ENCODE measurements at regions not wholly inside any gene's neighbourhood (a gene's known extent, or its start where the extent isn't known, plus 50 kb on each side); places are given as distances from the start of the nearest gene placed in this dataset.
"Not testable (repeated sequence)": the region's sequence is repeated elsewhere in the genome, so short reads cannot be mapped to it uniquely, and the experiment has no call there.

DNA sequence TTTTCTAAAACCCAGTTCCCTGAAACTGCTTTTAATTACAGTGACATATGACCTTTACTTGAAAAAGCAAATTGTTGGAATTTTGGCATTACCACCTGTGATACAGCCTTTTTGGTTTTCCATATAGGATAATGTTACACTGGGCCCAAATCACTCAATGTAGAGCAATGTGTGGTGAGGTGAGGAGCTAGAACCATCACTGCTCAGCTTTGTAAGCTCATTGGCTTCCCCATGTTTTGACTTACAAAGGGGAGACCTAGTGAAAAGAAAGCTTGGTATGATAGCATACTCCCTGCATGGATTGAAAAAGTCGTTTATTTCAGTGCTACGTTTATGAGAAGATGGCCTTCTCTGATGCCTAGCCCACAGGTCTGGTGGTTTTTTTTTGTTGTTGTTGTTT is 470.4 kb upstream of the EPHA7 start:
- H3K27ac ChIP-seq (ENCODE audit: low read length): no peak overlapping the region
- no peak overlapping the region for H2AFZ ChIP-seq (ENCODE audit: low read length)
- no peaks in the 10 kb centered on the region for H3K27me3 ChIP-seq (ENCODE audit: low read length)
- H3K9me3 ChIP-seq (ENCODE audit: low read length): peaks cover 17% of the 10 kb centered on the region
- H3K79me2 ChIP-seq (ENCODE audit: low read length): no peaks in the 10 kb centered on the region
- no peak overlapping the region for H3K4me2 ChIP-seq (ENCODE audit: low read depth, low read length, poor library complexity, severe bottlenecking)
- no peaks in the 10 kb centered on the region for H3K36me3 ChIP-seq (ENCODE audit: insufficient read depth, low read length)
- H4K20me1 ChIP-seq (ENCODE audit: insufficient read depth, low read depth, low read length): no peaks in the 10 kb centered on the region
- no peak for DNase-seq
- no peaks in the 10 kb centered on the region for H3K4me1 ChIP-seq (ENCODE audit: low read length)
- H3K9me2 ChIP-seq (replicated peaks; ENCODE audit: insufficient read depth, low read length): no peaks in the 10 kb centered on the region
- H3K9ac ChIP-seq (ENCODE audit: low read length): no peak overlapping the region
- H3K4me3 ChIP-seq (ENCODE audit: low read length): no peak overlapping the region

DNA sequence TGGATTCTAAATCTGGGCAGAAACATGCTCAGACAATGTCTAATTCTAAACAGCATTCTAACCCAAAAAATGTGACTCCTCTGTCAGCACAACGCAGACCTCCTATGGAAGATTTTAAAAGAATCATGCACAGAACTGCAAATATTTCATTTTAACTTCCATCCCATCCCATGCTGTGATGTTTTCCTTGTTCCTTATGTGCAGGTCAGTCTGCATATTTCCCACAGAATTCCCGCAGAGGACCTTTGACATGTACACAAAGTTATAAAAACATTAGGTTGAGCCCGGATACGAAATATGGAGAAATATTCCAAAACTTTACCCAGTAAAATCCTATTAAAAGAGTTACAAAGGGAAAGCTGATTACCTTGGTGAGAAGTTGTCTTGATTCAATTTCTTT is 467.1 kb upstream of the EPHA7 start:
- H3K27me3 ChIP-seq (ENCODE audit: low read length): no peaks in the 10 kb centered on the region
- H3K27ac ChIP-seq (ENCODE audit: low read length): no peak overlapping the region
- no peak overlapping the region for H3K9ac ChIP-seq (ENCODE audit: low read length)
- H3K9me3 ChIP-seq (ENCODE audit: low read length): peaks cover 14% of the 10 kb centered on the region
- H3K4me2 ChIP-seq (ENCODE audit: low read depth, low read length, poor library complexity, severe bottlenecking): no peak overlapping the region
- H3K79me2 ChIP-seq (ENCODE audit: low read length): no peaks in the 10 kb centered on the region
- no peak for DNase-seq
- no peaks in the 10 kb centered on the region for H3K36me3 ChIP-seq (ENCODE audit: insufficient read depth, low read length)
- no peaks in the 10 kb centered on the region for H3K9me2 ChIP-seq (replicated peaks; ENCODE audit: insufficient read depth, low read length)
- no peak overlapping the region for H2AFZ ChIP-seq (ENCODE audit: low read length)
- no peak overlapping the region for H3K4me3 ChIP-seq (ENCODE audit: low read length)
- H3K4me1 ChIP-seq (ENCODE audit: low read length): no peaks in the 10 kb centered on the region
- H4K20me1 ChIP-seq (ENCODE audit: insufficient read depth, low read depth, low read length): no peaks in the 10 kb centered on the region

DNA sequence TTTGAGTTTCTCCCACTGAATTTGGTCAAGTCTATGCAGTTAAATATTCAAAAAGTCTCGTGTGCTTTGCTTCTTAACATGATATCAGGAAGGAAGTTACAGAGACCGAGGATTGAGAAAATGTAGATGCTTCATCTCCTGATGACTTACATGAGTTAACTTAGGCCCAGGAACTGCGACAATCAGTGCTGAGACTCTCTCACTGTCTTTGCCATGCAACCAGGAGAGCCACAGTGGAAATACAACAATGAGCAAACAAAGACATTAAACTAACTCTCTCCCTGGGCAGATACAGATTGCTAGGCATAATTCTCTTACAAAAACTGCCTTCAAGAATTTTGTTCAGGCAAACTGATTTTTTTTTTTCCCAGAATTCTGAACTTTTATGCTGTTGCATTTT is 440.6 kb upstream of the EPHA7 start:
- DNase-seq: no peak
- no peak overlapping the region for H3K4me3 ChIP-seq (ENCODE audit: low read length)
- no peaks in the 10 kb centered on the region for H4K20me1 ChIP-seq (ENCODE audit: insufficient read depth, low read depth, low read length)
- no peak overlapping the region for H3K4me2 ChIP-seq (ENCODE audit: low read depth, low read length, poor library complexity, severe bottlenecking)
- no peaks in the 10 kb centered on the region for H3K36me3 ChIP-seq (ENCODE audit: insufficient read depth, low read length)
- H3K79me2 ChIP-seq (ENCODE audit: low read length): no peaks in the 10 kb centered on the region
- H3K9ac ChIP-seq (ENCODE audit: low read length): no peak overlapping the region
- peaks cover 30% of the 10 kb centered on the region; the same call in 1 of the 2 replicates for H3K9me3 ChIP-seq (ENCODE audit: low read length)
- 0 out of 2 replicates have a peak overlapping the region, but pooled peaks have one; percentile 62 for H2AFZ ChIP-seq (ENCODE audit: low read length)
- H3K27ac ChIP-seq (ENCODE audit: low read length): no peak overlapping the region
- H3K4me1 ChIP-seq (ENCODE audit: low read length): no peaks in the 10 kb centered on the region
- H3K9me2 ChIP-seq (replicated peaks; ENCODE audit: insufficient read depth, low read length): no peaks in the 10 kb centered on the region
- no peaks in the 10 kb centered on the region for H3K27me3 ChIP-seq (ENCODE audit: low read length)

DNA sequence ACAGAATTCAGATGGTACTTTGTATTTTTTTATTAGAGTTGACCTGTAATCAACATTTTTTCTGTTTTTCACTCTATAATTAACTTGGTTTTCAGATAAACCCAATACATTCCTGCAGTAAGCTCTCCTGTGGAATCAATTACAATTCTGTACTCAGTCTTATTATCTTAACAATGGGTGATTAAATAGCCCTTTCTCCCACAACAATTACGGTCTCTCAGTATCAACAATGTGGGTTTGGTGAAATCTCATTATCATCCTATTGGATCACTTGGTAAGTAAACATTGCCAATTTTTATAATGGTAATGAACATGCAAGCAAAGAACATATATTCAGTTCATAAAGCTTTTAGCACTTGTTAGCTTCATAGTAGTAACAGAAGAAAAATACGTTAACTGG is 438.9 kb upstream of the EPHA7 start:
- Histone ChIP-seq H3K27ac (ENCODE audit: low read length) (no peak overlapping the region), H3K9me2 (replicated peaks; ENCODE audit: insufficient read depth, low read length) (no peaks in the 10 kb centered on the region), H2AFZ (ENCODE audit: low read length) (no peak overlapping the region), H3K4me1 (ENCODE audit: low read length) (no peaks in the 10 kb centered on the region), H3K4me2 (ENCODE audit: low read depth, low read length, poor library complexity, severe bottlenecking) (no peak overlapping the region), H3K9ac (ENCODE audit: low read length) (no peak overlapping the region), H3K4me3 (ENCODE audit: low read length) (no peak overlapping the region), H3K79me2 (ENCODE audit: low read length) (no peaks in the 10 kb centered on the region), H3K9me3 (ENCODE audit: low read length) (peaks cover 25% of the 10 kb centered on the region; the same call in 1 of the 2 replicates), H3K27me3 (ENCODE audit: low read length) (no peaks in the 10 kb centered on the region), H3K36me3 (ENCODE audit: insufficient read depth, low read length) (no peaks in the 10 kb centered on the region), H4K20me1 (ENCODE audit: insufficient read depth, low read depth, low read length) (no peaks in the 10 kb centered on the region)
- DNase-seq: no peak

DNA sequence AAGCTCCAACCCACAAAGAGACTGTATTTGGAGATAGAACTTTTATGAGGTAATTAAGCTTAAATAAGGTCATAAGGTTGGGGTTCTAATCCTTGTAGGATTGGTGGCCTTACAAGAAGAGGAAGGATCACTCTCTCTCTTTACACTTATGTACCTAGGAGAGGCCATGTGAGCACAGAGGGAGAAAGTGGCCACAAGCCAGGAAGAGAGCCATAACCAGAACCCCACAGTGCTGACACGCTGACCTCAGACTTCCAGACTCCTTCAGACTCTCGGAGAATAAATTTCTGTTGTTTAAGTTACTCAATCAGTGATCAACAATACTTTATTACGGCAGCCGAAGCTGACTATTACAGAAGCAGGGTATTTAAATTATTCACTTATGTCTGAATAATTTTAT is 430.5 kb upstream of the EPHA7 start:
- no peaks in the 10 kb centered on the region for H3K4me1 ChIP-seq (ENCODE audit: low read length)
- H3K4me2 ChIP-seq (ENCODE audit: low read depth, low read length, poor library complexity, severe bottlenecking): no peak overlapping the region

DNA sequence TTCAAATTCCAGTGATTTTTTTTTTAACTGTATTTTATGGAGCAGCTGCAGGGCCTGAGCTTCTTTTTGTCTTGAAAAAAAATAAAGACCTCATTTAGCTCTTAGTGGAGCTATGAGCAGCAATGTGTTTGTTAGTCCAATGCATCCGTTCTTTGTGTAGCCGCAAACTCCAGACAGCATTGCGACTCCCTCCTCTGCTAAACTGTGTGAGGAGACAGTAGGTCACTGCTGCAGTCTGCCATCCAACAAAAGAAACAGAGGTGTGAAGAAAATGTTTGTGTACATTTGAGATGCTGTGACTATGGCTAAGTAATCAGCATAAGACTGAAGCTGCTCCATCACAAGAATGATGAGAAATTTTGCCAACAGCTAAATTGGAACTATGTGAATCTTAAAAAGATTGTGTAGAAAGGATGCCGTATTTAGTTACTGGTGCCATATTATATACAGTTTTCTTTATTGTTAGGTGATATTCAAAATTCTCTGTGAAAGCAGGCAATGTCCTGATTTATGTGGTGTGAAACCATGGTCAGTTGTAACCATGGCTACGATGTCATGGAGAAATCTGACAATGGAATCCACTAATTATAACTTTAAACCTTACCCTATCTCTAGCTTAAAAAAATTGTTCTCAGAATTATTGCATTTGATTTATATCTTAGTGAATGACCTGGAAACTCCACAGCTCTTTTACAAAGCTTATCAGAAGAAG is 428.8 kb upstream of the EPHA7 start:
- no peak overlapping the region for H3K4me3 ChIP-seq (ENCODE audit: low read length)

More for the DNA sequence above, 430.5 kb upstream of the EPHA7 start:
- no peak for DNase-seq
- no peak overlapping the region for H3K4me3 ChIP-seq (ENCODE audit: low read length)
- H4K20me1 ChIP-seq (ENCODE audit: insufficient read depth, low read depth, low read length): no peaks in the 10 kb centered on the region
- no peaks in the 10 kb centered on the region for H3K79me2 ChIP-seq (ENCODE audit: low read length)
- H3K36me3 ChIP-seq (ENCODE audit: insufficient read depth, low read length): no peaks in the 10 kb centered on the region
- no peak overlapping the region for H2AFZ ChIP-seq (ENCODE audit: low read length)
- no peak overlapping the region for H3K27ac ChIP-seq (ENCODE audit: low read length)
- H3K9ac ChIP-seq (ENCODE audit: low read length): no peak overlapping the region
- peaks cover 16% of the 10 kb centered on the region for H3K9me3 ChIP-seq (ENCODE audit: low read length)
- no peaks in the 10 kb centered on the region for H3K27me3 ChIP-seq (ENCODE audit: low read length)
- H3K9me2 ChIP-seq (replicated peaks; ENCODE audit: insufficient read depth, low read length): no peaks in the 10 kb centered on the region

DNA sequence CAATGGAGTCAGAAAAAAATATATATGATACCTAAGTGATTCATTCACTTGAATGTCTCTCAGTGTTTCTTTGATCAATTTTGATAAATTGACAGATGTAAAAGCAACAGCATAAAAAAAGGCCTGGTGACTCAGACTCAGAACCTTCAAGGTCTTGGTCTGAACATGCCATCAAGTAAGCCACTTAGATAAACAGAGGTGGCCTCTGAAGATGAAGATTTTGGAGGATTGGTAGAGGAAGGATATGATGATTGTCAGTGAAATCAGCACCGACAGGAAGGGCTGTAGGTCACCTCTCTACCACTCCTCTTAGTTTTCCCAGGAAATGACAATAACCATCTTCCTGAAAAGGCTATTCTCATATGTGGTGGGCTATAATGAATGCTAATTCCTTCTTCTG is 422.8 kb upstream of the EPHA7 start:
- H3K36me3 ChIP-seq (ENCODE audit: insufficient read depth, low read length): no peaks in the 10 kb centered on the region
- H4K20me1 ChIP-seq (ENCODE audit: insufficient read depth, low read depth, low read length): no peaks in the 10 kb centered on the region
- no peaks in the 10 kb centered on the region for H3K9me2 ChIP-seq (replicated peaks; ENCODE audit: insufficient read depth, low read length)
- H3K4me1 ChIP-seq (ENCODE audit: low read length): no peaks in the 10 kb centered on the region
- no peak overlapping the region for H3K4me2 ChIP-seq (ENCODE audit: low read depth, low read length, poor library complexity, severe bottlenecking)
- H3K79me2 ChIP-seq (ENCODE audit: low read length): no peaks in the 10 kb centered on the region
- no peak overlapping the region for H2AFZ ChIP-seq (ENCODE audit: low read length)
- no peak overlapping the region for H3K4me3 ChIP-seq (ENCODE audit: low read length)
- no peak overlapping the region for H3K9ac ChIP-seq (ENCODE audit: low read length)
- H3K9me3 ChIP-seq (ENCODE audit: low read length): peaks cover 5% of the 10 kb centered on the region
- H3K27me3 ChIP-seq (ENCODE audit: low read length): no peaks in the 10 kb centered on the region
- no peak for DNase-seq
- no peak overlapping the region for H3K27ac ChIP-seq (ENCODE audit: low read length)

More for the DNA sequence above, 428.8 kb upstream of the EPHA7 start:
- Histone ChIP-seq H3K4me1 (ENCODE audit: low read length) (no peaks in the 10 kb centered on the region), H3K4me2 (ENCODE audit: low read depth, low read length, poor library complexity, severe bottlenecking) (no peak overlapping the region), H2AFZ (ENCODE audit: low read length) (no peak overlapping the region), H3K79me2 (ENCODE audit: low read length) (no peaks in the 10 kb centered on the region), H3K36me3 (ENCODE audit: insufficient read depth, low read length) (no peaks in the 10 kb centered on the region), H3K27me3 (ENCODE audit: low read length) (no peaks in the 10 kb centered on the region), H3K27ac (ENCODE audit: low read length) (no peak overlapping the region), H4K20me1 (ENCODE audit: insufficient read depth, low read depth, low read length) (no peaks in the 10 kb centered on the region), H3K9me2 (replicated peaks; ENCODE audit: insufficient read depth, low read length) (no peaks in the 10 kb centered on the region), H3K9me3 (ENCODE audit: low read length) (peaks cover 13% of the 10 kb centered on the region), H3K9ac (ENCODE audit: low read length) (no peak overlapping the region)
- no peak for DNase-seq

DNA sequence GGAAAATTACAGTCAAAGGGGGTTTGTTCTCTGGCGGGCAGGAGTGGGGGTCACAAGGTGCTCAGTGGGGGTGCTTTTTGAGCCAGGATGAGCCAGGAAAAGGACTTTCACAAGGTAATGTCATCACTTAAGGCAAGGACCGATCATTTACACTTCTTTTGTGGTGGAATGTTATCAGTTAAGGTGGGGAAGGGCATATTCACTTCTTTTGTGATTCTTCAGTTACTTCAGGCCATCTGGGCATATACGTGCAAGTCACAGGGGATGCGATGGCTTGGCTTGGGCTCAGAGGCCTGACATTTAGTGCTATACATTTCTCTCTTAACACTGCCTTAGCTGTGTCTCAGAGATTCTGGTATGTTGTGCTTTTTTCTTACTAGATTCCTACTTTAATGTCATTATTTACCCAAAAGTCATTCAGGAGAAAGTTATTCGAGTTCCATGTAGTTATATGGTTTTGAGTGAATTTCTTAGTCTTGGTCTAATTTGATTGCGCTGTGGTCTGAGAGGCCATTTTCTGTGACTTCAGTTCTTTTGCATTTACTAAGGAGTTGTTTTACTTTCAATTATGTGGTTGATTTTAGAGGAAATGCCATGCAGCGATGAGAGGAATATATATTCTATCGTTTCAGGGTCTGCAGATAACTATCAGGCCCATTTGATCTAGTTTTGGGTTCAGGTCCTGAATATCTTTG is 416.2 kb upstream of the EPHA7 start:
- H3K9me3 ChIP-seq (ENCODE audit: low read length); DNase-seq; H3K36me3 ChIP-seq (ENCODE audit: insufficient read depth, low read length); H4K20me1 ChIP-seq (ENCODE audit: insufficient read depth, low read depth, low read length); H2AFZ ChIP-seq (ENCODE audit: low read length); H3K4me3 ChIP-seq (ENCODE audit: low read length); H3K79me2 ChIP-seq (ENCODE audit: low read length); H3K27me3 ChIP-seq (ENCODE audit: low read length); H3K9ac ChIP-seq (ENCODE audit: low read length); H3K9me2 ChIP-seq (replicated peaks; ENCODE audit: insufficient read depth, low read length); H3K4me2 ChIP-seq (ENCODE audit: low read depth, low read length, poor library complexity, severe bottlenecking); H3K27ac ChIP-seq (ENCODE audit: low read length); H3K4me1 ChIP-seq (ENCODE audit: low read length): not testable (repeated sequence)

All from Karpas-422 (cell line).